HG02759 (cell line): ENCODE measurements at regions not wholly inside any gene's neighbourhood (a gene's known extent, or its start where the extent isn't known, plus 50 kb on each side); places are given as distances from the start of the nearest gene placed in this dataset.

Source experiments
- ATAC-seq: cut with Tn5 transposase; IDR thresholded peaks from one replicate; pipeline ENCODE4 v1.9.1; 2021; ENCODE audit warnings: mild to moderate bottlenecking, moderate library complexity; ENCODE audit not compliant: unreplicated experiment

GRCh38 chr21:38183961-38184360 is 72.8 kb upstream of the KCNJ15 start:
- ATAC-seq: no peak

- no peak for ATAC-seq
Measured at GRCh38 chr21:38186661-38187270, 70.0 kb upstream of the KCNJ15 start.

GRCh38 chr21:38188037-38188436 is 68.8 kb upstream of the KCNJ15 start:
- no peak for ATAC-seq

- no peak for ATAC-seq
Measured at GRCh38 chr21:38196036-38196435, 60.8 kb upstream of the KCNJ15 start.

- no peak for ATAC-seq
Measured at GRCh38 chr21:38202811-38203210, 54.0 kb upstream of the KCNJ15 start.

- ATAC-seq: no peak
Measured at GRCh38 chr21:38203229-38203628, 53.6 kb upstream of the KCNJ15 start.

GRCh38 chr21:38205940-38206339 is 50.9 kb upstream of the KCNJ15 start:
- ATAC-seq: no peak

- ATAC-seq: no peak
Measured at GRCh38 chr21:38206646-38207045, 50.1 kb upstream of the KCNJ15 start.
